ENCODE measurements at regions not wholly inside any gene's neighbourhood (a gene's known extent, or its start where the extent isn't known, plus 50 kb on each side); places are given as distances from the start of the nearest gene placed in this dataset.

DNA sequence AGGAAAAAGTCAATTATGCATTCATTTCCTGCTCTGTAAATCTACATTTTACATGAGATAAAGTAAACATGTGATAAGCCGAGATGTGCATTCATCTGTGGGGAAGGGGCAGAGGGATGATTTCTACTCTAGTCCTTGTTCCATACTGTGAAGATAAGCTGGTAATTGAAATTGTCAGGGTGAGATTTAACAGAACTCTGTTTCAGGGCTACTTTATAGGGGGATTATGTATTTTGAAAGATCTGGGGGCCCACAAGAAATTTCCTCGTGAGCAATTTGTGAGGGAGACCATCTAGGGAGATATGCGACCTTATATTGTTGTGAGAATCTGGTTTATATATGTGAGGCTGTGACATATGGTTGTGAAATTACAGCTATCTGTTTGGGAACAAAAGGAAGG, 73.1 kb upstream of the KCNK1 start (continued):
- TF ChIP-seq ZNF462 (CRISPR knock-in tag; IDR thresholded peaks at IDR 0.05) = no peak
- no peak for TF ChIP-seq POLR2AphosphoS5 (IDR thresholded peaks at IDR 0.05; ENCODE audit: low read depth)
- TF ChIP-seq REST (IDR thresholded peaks at IDR 0.05; ENCODE audit: unreplicated experiment) = no peak

- TF ChIP-seq NANOG (IDR thresholded peaks at IDR 0.05; ENCODE audit: borderline replicate concordance) (no peak), EZH2phosphoT487 (IDR thresholded peaks at IDR 0.05; ENCODE audit: unreplicated experiment) (no peak), CTCF (conservative IDR thresholded peaks at IDR 0.05; ENCODE audit: low read depth in 2 of 2) (no peak), ZNF114 (CRISPR knock-in tag; IDR thresholded peaks at IDR 0.05) (no peak)
- no peaks in the 10 kb centered on the region for H3K4me1 Mint-ChIP-seq
Measured at GRCh38 chr1:233543338-233544255, 70.3 kb upstream of the KCNK1 start.

More at GRCh38 chr1:233543338-233544255, 70.3 kb upstream of the KCNK1 start:
- Histone ChIP-seq H3K27me3 (ENCODE audit: insufficient read depth) (no peaks in the 10 kb centered on the region), H2AFZ (no peak overlapping the region), H3K4me2 (no peak overlapping the region), H3K36me3 (ENCODE audit: insufficient read depth) (no peaks in the 10 kb centered on the region), H3K79me2 (replicated peaks; ENCODE audit: insufficient read depth) (no peaks in the 10 kb centered on the region), H3K4me3 (no peak overlapping the region), H4K20me1 (replicated peaks; ENCODE audit: insufficient read depth) (no peaks in the 10 kb centered on the region), H3K4me1 (ENCODE audit: insufficient read depth) (no peaks in the 10 kb centered on the region), H3F3A (replicated peaks; ENCODE audit: low read depth) (no peaks in the 10 kb centered on the region), H3K27ac (ENCODE audit: low read depth) (no peak overlapping the region), H3K9me2 (ENCODE audit: insufficient read depth) (0 out of 2 replicates have a peak, but pooled peaks cover 7% of the 10 kb centered on the region)
- Mint-ChIP-seq H3K4me3 (no peak overlapping the region), H3K9me3 (peaks cover 14% of the 10 kb centered on the region; the same call in 2 of the 3 replicates), H3K27me3 (ENCODE audit: insufficient read depth, low read depth, poor library complexity) (peaks cover 5% of the 10 kb centered on the region), H3K36me3 (ENCODE audit: low read depth) (no peaks in the 10 kb centered on the region), H3K27ac (no peak overlapping the region)
- DNase-seq (ENCODE audit: low spot score) = no peak
- no peak for ATAC-seq

Data from GM23338 (cell line).